ENCODE measurements at regions not wholly inside any gene's neighbourhood (a gene's known extent, or its start where the extent isn't known, plus 50 kb on each side); places are given as distances from the start of the nearest gene placed in this dataset.

- TF ChIP-seq CTCF (IDR thresholded peaks at IDR 0.05) = no peak
- no peak for TF ChIP-seq POLR2A (IDR thresholded peaks at IDR 0.05)
These were observed 69.8 kb downstream of the CAPZA3 start for GRCh38 chr12:18807714-18808113.
